Endodermal cell (in vitro differentiated cells): ENCODE measurements at regions not wholly inside any gene's neighbourhood (a gene's known extent, or its start where the extent isn't known, plus 50 kb on each side); places are given as distances from the start of the nearest gene placed in this dataset.

ENCODE experiments used
- DNase-seq: peaks from one replicate; pipeline ENCODE4 v3.0.0-alpha.2; 2017
- H3K27ac ChIP-seq: 2 replicates; pipeline ENCODE4 v1.5.1; 2013; ENCODE audit warnings: mild to moderate bottlenecking, low read depth, low read length, moderate library complexity
- H3K27me3 ChIP-seq: 2 replicates; pipeline ENCODE4 v1.6.1; 2013; ENCODE audit warnings: mild to moderate bottlenecking, low read length, moderate library complexity; ENCODE audit not compliant: insufficient read depth, control insufficient read depth, poor library complexity, severe bottlenecking
- H3K36me3 ChIP-seq: 2 replicates; pipeline ENCODE4 v1.7.0; 2013; ENCODE audit warnings: mild to moderate bottlenecking, low read length, moderate library complexity; ENCODE audit not compliant: control insufficient read depth, insufficient read depth
- H3K4me1 ChIP-seq: one replicate; pipeline ENCODE4 v1.7.0; 2013; ENCODE audit warnings: low read length; ENCODE audit not compliant: control insufficient read depth, insufficient read depth
- H3K4me3 ChIP-seq: 2 replicates; pipeline ENCODE4 v1.5.1; 2013; ENCODE audit warnings: mild to moderate bottlenecking, low read length, moderate library complexity
- H3K9ac ChIP-seq: 2 replicates; pipeline ENCODE4 v1.6.1; 2013; ENCODE audit warnings: mild to moderate bottlenecking, low read length, moderate library complexity; ENCODE audit not compliant: poor library complexity, severe bottlenecking; ENCODE audit errors: extremely low read depth
- H3K9me3 ChIP-seq: 2 replicates; pipeline ENCODE4 v1.6.1; 2013; ENCODE audit warnings: mild to moderate bottlenecking, low read length, moderate library complexity; ENCODE audit not compliant: control insufficient read depth
- H3K27ac Mint-ChIP-seq: 2 replicates; pipeline ENCODE4 v1.8.0; 2020; ENCODE audit warnings: mixed read lengths
- H3K27me3 Mint-ChIP-seq: 2 replicates; pipeline ENCODE4 v1.8.0; 2021; ENCODE audit warnings: mild to moderate bottlenecking, mixed read lengths; ENCODE audit not compliant: insufficient read depth
- H3K36me3 Mint-ChIP-seq: 2 replicates; pipeline ENCODE4 v1.8.0; 2020; ENCODE audit warnings: low read depth, mixed read lengths
- H3K4me1 Mint-ChIP-seq: 2 replicates; pipeline ENCODE4 v1.8.0; 2020; ENCODE audit warnings: mixed read lengths
- H3K4me3 Mint-ChIP-seq: 2 replicates; pipeline ENCODE4 v1.8.0; 2020; ENCODE audit warnings: mild to moderate bottlenecking, moderate library complexity, mixed read lengths
- H3K9me3 Mint-ChIP-seq: 2 replicates; pipeline ENCODE4 v1.8.0; 2020; ENCODE audit warnings: mild to moderate bottlenecking, mixed read lengths
- WGBS, 2 experiments: methylation state at CpG; one replicate each; pipeline versions ENCODE4 v1.1.5 to v1.1.7; 2013; ENCODE audit warnings: missing lambda C conversion rate in 2 of 2, mixed read lengths in 1 of 2; ENCODE audit not compliant: insufficient coverage in 1 of 2, insufficient read length in 1 of 2; 5-methylcytosine and 5-hydroxymethylcytosine counted together
- TF ChIP-seq, protein P1 (sequence below): fragments of 200-600 bp; sonication (generic); conservative IDR thresholded peaks from 2 replicates; pipeline ENCODE4 v1.5.0; 2021; ENCODE audit warnings: antibody characterized with exemption, mild to moderate bottlenecking

DNA sequence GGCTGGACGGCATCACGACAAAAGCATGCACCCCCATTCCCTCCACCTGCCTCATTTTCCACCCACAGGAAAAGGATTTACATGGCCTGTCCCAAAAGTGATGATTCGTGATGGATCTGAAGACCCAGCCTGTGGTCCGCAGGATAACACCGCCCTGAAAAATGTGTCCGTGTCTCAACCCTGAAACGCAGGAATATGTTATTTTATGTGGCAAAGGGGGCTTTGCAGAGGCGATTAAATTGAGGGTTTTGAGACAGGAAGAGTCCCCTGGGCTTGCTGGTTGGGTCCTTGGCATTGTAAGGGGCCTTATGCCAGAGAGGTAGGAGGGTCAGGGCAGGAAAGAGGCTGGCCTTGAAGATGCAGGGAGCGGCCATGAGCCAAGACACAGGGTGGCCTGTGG, 80.2 kb upstream of the PPP2R2D start:
- 88 to 90% methylated on average over 4 to 9 of the region's 9 CpGs for WGBS, 2 experiments
- Histone ChIP-seq H3K9ac (no peak overlapping the region), H3K36me3 (no peaks in the 10 kb centered on the region), H3K27me3 (no peaks in the 10 kb centered on the region), H3K4me1 (no peaks in the 10 kb centered on the region), H3K4me3 (no peak overlapping the region), H3K27ac (no peak overlapping the region), H3K9me3 (no peaks in the 10 kb centered on the region)
- TF ChIP-seq, protein P1, sequence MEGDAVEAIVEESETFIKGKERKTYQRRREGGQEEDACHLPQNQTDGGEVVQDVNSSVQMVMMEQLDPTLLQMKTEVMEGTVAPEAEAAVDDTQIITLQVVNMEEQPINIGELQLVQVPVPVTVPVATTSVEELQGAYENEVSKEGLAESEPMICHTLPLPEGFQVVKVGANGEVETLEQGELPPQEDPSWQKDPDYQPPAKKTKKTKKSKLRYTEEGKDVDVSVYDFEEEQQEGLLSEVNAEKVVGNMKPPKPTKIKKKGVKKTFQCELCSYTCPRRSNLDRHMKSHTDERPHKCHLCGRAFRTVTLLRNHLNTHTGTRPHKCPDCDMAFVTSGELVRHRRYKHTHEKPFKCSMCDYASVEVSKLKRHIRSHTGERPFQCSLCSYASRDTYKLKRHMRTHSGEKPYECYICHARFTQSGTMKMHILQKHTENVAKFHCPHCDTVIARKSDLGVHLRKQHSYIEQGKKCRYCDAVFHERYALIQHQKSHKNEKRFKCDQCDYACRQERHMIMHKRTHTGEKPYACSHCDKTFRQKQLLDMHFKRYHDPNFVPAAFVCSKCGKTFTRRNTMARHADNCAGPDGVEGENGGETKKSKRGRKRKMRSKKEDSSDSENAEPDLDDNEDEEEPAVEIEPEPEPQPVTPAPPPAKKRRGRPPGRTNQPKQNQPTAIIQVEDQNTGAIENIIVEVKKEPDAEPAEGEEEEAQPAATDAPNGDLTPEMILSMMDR, result no peak
- H3K27ac Mint-ChIP-seq, result no peak overlapping the region
- H3K4me3 Mint-ChIP-seq, result no peak overlapping the region
- H3K27me3 Mint-ChIP-seq, result no peaks in the 10 kb centered on the region
- peak; percentile 28 for DNase-seq
- no peaks in the 10 kb centered on the region for H3K36me3 Mint-ChIP-seq
- peaks cover 13% of the 10 kb centered on the region for H3K4me1 Mint-ChIP-seq
- no peaks in the 10 kb centered on the region for H3K9me3 Mint-ChIP-seq

GRCh38 chr10:131821378-131822012, 79.3 kb upstream of the PPP2R2D start:
- H3K27me3 Mint-ChIP-seq, result no peaks in the 10 kb centered on the region
- H3K9me3 ChIP-seq, result no peaks in the 10 kb centered on the region
- TF ChIP-seq, protein P1, result no peak
- no peak overlapping the region for H3K27ac ChIP-seq
- 92 to 97% methylated on average over 7 to 8 of the region's 8 CpGs for WGBS, 2 experiments
- peaks cover 19% of the 10 kb centered on the region for H3K4me1 Mint-ChIP-seq
- H3K9ac ChIP-seq, result no peak overlapping the region
- H3K4me1 ChIP-seq, result no peaks in the 10 kb centered on the region
- H3K27me3 ChIP-seq, result no peaks in the 10 kb centered on the region
- no peaks in the 10 kb centered on the region for H3K9me3 Mint-ChIP-seq
- H3K36me3 ChIP-seq, result no peaks in the 10 kb centered on the region
- H3K36me3 Mint-ChIP-seq, result no peaks in the 10 kb centered on the region
- peak; percentile 33 for DNase-seq
- no peak overlapping the region for H3K27ac Mint-ChIP-seq
- no peak overlapping the region for H3K4me3 ChIP-seq
- no peak overlapping the region for H3K4me3 Mint-ChIP-seq

DNA sequence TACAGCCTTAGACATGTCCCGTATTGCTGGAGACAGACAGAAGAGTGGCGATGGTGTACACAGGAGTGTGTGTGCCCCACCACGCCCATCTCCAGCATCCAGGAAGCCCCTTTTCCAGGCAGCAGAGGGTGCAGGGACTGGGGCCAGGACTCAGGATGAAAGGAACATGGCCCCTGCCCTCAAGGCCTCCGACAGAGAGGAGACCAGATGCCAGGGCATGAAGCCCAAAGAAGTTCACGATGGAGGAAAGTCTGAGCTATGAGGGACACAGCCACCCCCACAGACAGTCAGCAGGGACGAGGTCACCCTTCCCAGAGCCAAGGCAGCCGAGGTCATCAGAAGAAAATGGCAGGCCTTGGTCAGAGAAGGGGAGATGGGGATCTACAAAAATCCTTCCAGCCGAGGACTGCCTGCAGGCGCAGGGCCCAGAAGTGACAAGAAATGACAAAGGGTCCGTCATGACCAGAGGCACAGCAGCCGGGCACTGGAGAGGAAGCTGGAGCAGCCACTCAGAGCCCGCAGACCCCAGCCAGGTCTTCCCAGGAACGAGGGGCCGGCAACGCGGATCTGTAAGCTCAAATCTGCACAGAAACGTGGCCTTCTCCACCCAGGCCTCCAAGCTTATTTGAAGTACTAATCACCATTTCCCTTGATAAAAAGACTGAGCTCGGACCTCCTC, 78.7 kb upstream of the PPP2R2D start:
- Mint-ChIP-seq H3K27ac (no peak overlapping the region), H3K36me3 (no peaks in the 10 kb centered on the region), H3K27me3 (no peaks in the 10 kb centered on the region), H3K4me1 (peaks cover 19% of the 10 kb centered on the region), H3K9me3 (no peaks in the 10 kb centered on the region), H3K4me3 (no peak overlapping the region)
- TF ChIP-seq, protein P1, result no peak
- Histone ChIP-seq H3K9ac (no peak overlapping the region), H3K36me3 (no peaks in the 10 kb centered on the region), H3K9me3 (no peaks in the 10 kb centered on the region), H3K27me3 (no peaks in the 10 kb centered on the region), H3K4me3 (no peak overlapping the region), H3K27ac (peak overlapping the region; percentile 32), H3K4me1 (no peaks in the 10 kb centered on the region)
- WGBS, 2 experiments, result 87 to 93% methylated on average over 6 to 18 of the region's 18 CpGs
- DNase-seq, result peak; percentile 35
